ENCODE measurements at regions not wholly inside any gene's neighbourhood (a gene's known extent, or its start where the extent isn't known, plus 50 kb on each side); places are given as distances from the start of the nearest gene placed in this dataset.
"Not testable (repeated sequence)": the region's sequence is repeated elsewhere in the genome, so short reads cannot be mapped to it uniquely, and the experiment has no call there.

DNA sequence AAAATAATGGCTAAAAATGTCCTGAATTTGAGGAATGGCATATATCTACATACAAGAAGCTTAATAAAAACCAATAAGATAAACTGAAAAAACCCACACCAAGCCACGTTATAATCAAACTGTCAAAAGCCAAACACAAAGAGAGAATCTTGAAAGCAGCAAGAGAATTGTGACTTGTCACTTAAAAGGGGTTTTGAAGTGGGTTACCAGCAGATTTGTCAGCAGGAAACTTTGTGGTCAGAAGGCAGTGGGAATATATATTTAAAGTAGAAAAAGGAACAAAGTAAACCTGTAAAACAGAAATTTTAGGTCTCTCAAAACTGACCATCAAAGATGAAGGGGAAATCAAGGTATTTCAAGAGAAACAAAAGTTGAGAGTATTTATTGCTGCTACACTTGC, 171.9 kb upstream of the CNTNAP5 start:
- DNase-seq = no peak
- TF ChIP-seq, protein P1, sequence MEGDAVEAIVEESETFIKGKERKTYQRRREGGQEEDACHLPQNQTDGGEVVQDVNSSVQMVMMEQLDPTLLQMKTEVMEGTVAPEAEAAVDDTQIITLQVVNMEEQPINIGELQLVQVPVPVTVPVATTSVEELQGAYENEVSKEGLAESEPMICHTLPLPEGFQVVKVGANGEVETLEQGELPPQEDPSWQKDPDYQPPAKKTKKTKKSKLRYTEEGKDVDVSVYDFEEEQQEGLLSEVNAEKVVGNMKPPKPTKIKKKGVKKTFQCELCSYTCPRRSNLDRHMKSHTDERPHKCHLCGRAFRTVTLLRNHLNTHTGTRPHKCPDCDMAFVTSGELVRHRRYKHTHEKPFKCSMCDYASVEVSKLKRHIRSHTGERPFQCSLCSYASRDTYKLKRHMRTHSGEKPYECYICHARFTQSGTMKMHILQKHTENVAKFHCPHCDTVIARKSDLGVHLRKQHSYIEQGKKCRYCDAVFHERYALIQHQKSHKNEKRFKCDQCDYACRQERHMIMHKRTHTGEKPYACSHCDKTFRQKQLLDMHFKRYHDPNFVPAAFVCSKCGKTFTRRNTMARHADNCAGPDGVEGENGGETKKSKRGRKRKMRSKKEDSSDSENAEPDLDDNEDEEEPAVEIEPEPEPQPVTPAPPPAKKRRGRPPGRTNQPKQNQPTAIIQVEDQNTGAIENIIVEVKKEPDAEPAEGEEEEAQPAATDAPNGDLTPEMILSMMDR (IDR thresholded peaks at IDR 0.05) = no peak
- H3K4me3 Mint-ChIP-seq = no peak overlapping the region
- peaks cover 28% of the 10 kb centered on the region for H3K9me3 Mint-ChIP-seq
- H3K4me1 Mint-ChIP-seq = no peaks in the 10 kb centered on the region
- H3K27me3 Mint-ChIP-seq (ENCODE audit: low read depth, poor library complexity) = no peaks in the 10 kb centered on the region
- H3K27ac Mint-ChIP-seq = no peak overlapping the region
- no peaks in the 10 kb centered on the region for H3K36me3 Mint-ChIP-seq (ENCODE audit: low read depth)

DNA sequence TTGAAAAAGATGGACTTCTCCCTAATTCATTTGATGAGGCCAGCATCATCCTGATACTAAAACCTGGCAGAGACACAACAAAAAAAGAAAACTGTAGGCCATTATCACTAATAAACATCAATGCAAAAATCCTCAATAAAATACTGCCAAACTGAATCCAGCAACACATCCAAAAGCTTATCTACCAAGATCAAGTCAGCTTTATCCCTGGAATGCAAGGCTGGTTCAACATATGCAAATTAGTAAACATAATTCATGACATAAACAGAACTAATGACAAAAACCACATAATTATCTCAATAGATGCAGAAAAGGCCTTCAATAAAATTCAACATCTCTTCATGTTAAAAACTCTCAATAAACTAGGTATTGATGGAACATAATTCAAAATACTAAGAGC, 166.1 kb upstream of the CNTNAP5 start:
- H3K27ac Mint-ChIP-seq; H3K36me3 Mint-ChIP-seq (ENCODE audit: low read depth); H3K4me1 Mint-ChIP-seq; DNase-seq; H3K27me3 Mint-ChIP-seq (ENCODE audit: low read depth, poor library complexity); H3K4me3 Mint-ChIP-seq: not testable (repeated sequence)
- H3K9me3 Mint-ChIP-seq = peaks cover 35% of the 10 kb centered on the region

DNA sequence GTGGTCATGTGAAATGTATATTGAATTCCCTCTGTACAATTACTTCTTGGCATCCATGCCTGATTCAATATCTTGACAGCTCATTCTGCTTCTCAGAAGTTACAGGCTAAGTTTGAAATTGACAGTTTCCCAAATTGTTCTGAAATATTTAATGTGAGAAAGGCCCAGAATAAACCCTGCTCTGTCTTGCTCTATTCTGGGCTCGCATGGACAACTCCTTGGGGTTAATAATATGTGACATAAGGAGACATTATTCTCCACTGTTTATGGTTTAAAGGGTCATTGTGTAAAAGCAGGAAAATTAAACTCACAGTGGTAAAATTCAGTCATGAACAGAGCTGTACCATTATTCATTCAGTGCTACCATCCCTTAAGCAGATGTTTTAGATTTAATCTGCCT, 160.7 kb upstream of the CNTNAP5 start:
- H3K27ac Mint-ChIP-seq = no peak overlapping the region
- H3K4me1 Mint-ChIP-seq = no peaks in the 10 kb centered on the region
- no peak overlapping the region for H3K4me3 Mint-ChIP-seq
- peaks cover 7% of the 10 kb centered on the region for H3K9me3 Mint-ChIP-seq
- H3K27me3 Mint-ChIP-seq (ENCODE audit: low read depth, poor library complexity) = peaks cover 3% of the 10 kb centered on the region
- no peak for DNase-seq
- TF ChIP-seq, protein P1 (IDR thresholded peaks at IDR 0.05) = no peak
- no peaks in the 10 kb centered on the region for H3K36me3 Mint-ChIP-seq (ENCODE audit: low read depth)

DNA sequence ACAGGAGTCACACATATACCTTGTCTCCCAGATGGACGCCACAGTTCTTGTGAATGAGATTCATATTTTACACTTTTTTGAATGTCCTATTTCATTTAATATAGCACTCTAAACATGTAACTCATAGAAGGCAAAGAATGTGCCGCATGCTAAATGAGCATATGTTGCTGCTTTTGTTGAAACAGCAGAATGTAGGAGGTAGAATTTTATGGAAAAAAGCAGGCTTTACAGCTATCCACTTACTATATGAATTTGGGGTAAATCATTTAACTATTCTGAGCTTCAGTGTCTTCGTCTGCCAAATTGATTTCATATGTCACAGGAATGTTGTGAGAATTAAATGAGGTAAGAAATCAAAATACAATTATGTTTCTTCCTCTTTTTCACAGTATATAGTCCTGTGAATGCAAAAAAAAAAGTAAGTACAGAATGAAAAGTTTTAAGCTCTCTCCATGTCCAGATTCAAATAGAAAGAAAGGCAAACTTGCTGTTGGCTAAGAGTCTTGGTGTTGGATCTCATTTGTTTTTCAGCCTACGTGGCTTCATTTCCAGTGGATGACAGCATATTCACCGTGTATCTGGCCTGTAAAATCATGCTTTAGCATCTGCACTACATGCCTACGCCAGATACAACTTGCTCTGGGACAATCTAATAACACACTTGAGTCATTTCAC, 154.7 kb upstream of the CNTNAP5 start:
- Mint-ChIP-seq H3K4me3 (no peak overlapping the region), H3K27ac (no peak overlapping the region), H3K9me3 (no peaks in the 10 kb centered on the region), H3K4me1 (peaks cover 6% of the 10 kb centered on the region), H3K36me3 (ENCODE audit: low read depth) (no peaks in the 10 kb centered on the region), H3K27me3 (ENCODE audit: low read depth, poor library complexity) (no peaks in the 10 kb centered on the region)
- DNase-seq = no peak
- TF ChIP-seq, protein P1 (IDR thresholded peaks at IDR 0.05) = no peak

DNA sequence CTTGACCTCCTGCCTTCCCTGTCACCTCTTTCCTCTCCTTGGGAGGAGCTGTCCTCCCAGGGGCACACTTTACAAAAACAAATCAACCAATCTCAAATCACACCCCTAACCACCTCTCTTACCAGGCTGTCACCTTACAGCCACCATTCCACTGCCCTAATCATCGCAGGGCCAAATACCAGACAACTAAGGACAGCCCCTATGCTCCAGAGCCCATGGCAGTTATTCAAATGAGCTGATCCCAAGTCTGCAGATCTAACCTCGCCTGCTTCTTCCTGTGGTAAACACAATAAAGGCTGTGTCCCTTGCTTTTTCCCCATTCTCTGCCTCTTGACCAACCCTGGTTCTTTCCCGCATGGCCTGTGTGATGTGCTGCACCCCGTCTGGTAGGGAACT, 154.2 kb upstream of the CNTNAP5 start:
- H3K9me3 Mint-ChIP-seq = no peaks in the 10 kb centered on the region
- TF ChIP-seq, protein P1 (IDR thresholded peaks at IDR 0.05) = no peak
- no peak overlapping the region for H3K27ac Mint-ChIP-seq
- H3K4me1 Mint-ChIP-seq = peaks cover 6% of the 10 kb centered on the region
- H3K27me3 Mint-ChIP-seq (ENCODE audit: low read depth, poor library complexity) = no peaks in the 10 kb centered on the region
- H3K4me3 Mint-ChIP-seq = no peak overlapping the region
- no peaks in the 10 kb centered on the region for H3K36me3 Mint-ChIP-seq (ENCODE audit: low read depth)
- no peak for DNase-seq

DNA sequence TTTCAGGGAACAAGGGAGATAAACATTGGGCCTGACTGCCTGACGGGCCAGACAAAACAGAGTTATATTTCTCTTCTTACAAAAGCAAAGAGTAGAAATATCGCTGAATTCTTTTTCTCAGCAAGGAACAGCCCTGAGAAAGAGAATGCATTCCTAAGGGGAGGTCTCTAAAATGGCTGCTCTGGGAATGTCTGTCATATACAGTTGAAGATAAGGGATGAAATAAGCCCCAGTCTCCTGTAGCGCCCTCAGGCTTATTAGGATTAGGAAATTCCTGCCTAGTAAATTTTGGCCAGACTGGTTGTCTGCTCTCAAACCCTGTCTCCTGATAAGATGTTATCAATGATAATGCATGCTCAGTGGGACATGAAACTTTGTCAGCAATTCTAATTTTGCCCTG, 134.9 kb upstream of the CNTNAP5 start:
- Mint-ChIP-seq H3K27ac (no peak overlapping the region), H3K9me3 (peaks cover 40% of the 10 kb centered on the region), H3K4me3 (no peak overlapping the region), H3K36me3 (ENCODE audit: low read depth) (no peaks in the 10 kb centered on the region), H3K4me1 (no peaks in the 10 kb centered on the region), H3K27me3 (ENCODE audit: low read depth, poor library complexity) (peaks cover 5% of the 10 kb centered on the region)
- TF ChIP-seq, protein P1 (IDR thresholded peaks at IDR 0.05) = no peak
- DNase-seq = no peak

Data from nephron progenitor cell (in vitro differentiated cells).